ENCODE measurements at regions not wholly inside any gene's neighbourhood (a gene's known extent, or its start where the extent isn't known, plus 50 kb on each side); places are given as distances from the start of the nearest gene placed in this dataset.

DNA sequence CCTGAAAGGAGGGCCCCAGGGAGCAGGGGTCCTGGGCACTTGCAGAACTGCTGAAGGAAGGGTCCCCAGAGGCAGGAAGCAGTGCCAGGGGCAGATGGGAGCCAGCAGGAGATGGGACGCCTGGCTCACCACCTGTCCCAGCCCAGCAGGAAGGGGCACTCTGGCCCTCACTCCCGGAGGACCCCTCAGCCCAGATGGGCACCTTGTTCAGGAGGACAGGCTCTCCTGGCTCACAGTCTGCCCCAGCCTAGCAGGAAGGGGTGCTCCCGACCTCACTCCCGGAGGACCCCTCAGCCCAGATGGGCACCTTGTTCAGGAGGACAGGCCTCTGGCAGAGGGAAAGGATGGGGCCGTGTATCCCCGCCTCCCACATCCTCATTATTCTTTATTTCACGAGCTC is 331.4 kb upstream of the SHH start (continued):
- TF ChIP-seq, protein P1, sequence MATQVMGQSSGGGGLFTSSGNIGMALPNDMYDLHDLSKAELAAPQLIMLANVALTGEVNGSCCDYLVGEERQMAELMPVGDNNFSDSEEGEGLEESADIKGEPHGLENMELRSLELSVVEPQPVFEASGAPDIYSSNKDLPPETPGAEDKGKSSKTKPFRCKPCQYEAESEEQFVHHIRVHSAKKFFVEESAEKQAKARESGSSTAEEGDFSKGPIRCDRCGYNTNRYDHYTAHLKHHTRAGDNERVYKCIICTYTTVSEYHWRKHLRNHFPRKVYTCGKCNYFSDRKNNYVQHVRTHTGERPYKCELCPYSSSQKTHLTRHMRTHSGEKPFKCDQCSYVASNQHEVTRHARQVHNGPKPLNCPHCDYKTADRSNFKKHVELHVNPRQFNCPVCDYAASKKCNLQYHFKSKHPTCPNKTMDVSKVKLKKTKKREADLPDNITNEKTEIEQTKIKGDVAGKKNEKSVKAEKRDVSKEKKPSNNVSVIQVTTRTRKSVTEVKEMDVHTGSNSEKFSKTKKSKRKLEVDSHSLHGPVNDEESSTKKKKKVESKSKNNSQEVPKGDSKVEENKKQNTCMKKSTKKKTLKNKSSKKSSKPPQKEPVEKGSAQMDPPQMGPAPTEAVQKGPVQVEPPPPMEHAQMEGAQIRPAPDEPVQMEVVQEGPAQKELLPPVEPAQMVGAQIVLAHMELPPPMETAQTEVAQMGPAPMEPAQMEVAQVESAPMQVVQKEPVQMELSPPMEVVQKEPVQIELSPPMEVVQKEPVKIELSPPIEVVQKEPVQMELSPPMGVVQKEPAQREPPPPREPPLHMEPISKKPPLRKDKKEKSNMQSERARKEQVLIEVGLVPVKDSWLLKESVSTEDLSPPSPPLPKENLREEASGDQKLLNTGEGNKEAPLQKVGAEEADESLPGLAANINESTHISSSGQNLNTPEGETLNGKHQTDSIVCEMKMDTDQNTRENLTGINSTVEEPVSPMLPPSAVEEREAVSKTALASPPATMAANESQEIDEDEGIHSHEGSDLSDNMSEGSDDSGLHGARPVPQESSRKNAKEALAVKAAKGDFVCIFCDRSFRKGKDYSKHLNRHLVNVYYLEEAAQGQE (IDR thresholded peaks at IDR 0.05; ENCODE audit: unreplicated experiment): no peak
- TF ChIP-seq, protein P2, sequence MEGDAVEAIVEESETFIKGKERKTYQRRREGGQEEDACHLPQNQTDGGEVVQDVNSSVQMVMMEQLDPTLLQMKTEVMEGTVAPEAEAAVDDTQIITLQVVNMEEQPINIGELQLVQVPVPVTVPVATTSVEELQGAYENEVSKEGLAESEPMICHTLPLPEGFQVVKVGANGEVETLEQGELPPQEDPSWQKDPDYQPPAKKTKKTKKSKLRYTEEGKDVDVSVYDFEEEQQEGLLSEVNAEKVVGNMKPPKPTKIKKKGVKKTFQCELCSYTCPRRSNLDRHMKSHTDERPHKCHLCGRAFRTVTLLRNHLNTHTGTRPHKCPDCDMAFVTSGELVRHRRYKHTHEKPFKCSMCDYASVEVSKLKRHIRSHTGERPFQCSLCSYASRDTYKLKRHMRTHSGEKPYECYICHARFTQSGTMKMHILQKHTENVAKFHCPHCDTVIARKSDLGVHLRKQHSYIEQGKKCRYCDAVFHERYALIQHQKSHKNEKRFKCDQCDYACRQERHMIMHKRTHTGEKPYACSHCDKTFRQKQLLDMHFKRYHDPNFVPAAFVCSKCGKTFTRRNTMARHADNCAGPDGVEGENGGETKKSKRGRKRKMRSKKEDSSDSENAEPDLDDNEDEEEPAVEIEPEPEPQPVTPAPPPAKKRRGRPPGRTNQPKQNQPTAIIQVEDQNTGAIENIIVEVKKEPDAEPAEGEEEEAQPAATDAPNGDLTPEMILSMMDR (conservative IDR thresholded peaks at IDR 0.05; ENCODE audit: low read depth in 2 of 2): no peak
- TF ChIP-seq NANOG (IDR thresholded peaks at IDR 0.05; ENCODE audit: borderline replicate concordance) (no peak), CREB1 (CRISPR knock-in tag; IDR thresholded peaks at IDR 0.05; ENCODE audit: low read depth) (no peak), ZNF331 (CRISPR knock-in tag; IDR thresholded peaks at IDR 0.05; ENCODE audit: low read depth) (no peak), STAT1 (IDR thresholded peaks at IDR 0.05; ENCODE audit: unreplicated experiment) (no peak)

DNA sequence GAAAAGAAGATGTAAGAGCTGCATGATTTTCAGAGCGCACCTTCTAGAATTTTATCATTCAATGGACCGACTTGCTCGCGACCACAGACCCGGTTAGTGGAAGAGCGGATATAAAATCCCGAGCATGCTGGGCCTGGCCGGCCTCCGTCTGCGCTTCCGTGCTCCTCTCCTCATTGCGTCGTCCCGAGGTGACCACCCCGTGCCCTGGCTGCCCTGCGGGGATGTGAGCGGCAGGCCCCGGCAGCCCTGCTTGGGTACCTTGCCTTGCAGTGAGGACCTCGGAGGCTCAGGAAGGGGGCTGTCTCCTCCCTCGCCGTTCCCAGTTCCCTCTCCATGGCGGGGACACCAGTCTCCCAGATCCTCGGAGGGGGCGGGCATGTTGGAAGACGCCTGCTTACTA is 330.9 kb upstream of the SHH start:
- ATAC-seq (no peak), DNase-seq (ENCODE audit: low spot score) (no peak)
- Histone ChIP-seq H2AFZ (no peak overlapping the region), H3K79me2 (replicated peaks; ENCODE audit: insufficient read depth) (no peaks in the 10 kb centered on the region), H3K27ac (ENCODE audit: low read depth) (no peak overlapping the region), H3K36me3 (ENCODE audit: insufficient read depth) (no peaks in the 10 kb centered on the region), H4K20me1 (replicated peaks; ENCODE audit: insufficient read depth) (no peaks in the 10 kb centered on the region), H3K4me2 (no peak overlapping the region), H3K9me2 (ENCODE audit: insufficient read depth) (no peaks in the 10 kb centered on the region), H3K4me1 (ENCODE audit: insufficient read depth) (no peaks in the 10 kb centered on the region), H3K27me3 (ENCODE audit: insufficient read depth) (no peaks in the 10 kb centered on the region), H3F3A (replicated peaks; ENCODE audit: low read depth) (no peaks in the 10 kb centered on the region), H3K4me3 (no peak overlapping the region)
- Mint-ChIP-seq H3K27me3 (ENCODE audit: insufficient read depth, low read depth, poor library complexity) (no peaks in the 10 kb centered on the region), H3K9me3 (no peaks in the 10 kb centered on the region; the same call in 2 of the 3 replicates), H3K27ac (no peak overlapping the region), H3K4me3 (no peak overlapping the region), H3K36me3 (ENCODE audit: low read depth) (no peaks in the 10 kb centered on the region), H3K4me1 (peaks cover 2% of the 10 kb centered on the region; the same call in 2 of the 3 replicates)
- TF ChIP-seq EZH2 (IDR thresholded peaks at IDR 0.05; ENCODE audit: low read depth, unreplicated experiment): no peak
- no peak for TF ChIP-seq ZNF331 (CRISPR knock-in tag; IDR thresholded peaks at IDR 0.05; ENCODE audit: low read depth)
- TF ChIP-seq, protein P3, sequence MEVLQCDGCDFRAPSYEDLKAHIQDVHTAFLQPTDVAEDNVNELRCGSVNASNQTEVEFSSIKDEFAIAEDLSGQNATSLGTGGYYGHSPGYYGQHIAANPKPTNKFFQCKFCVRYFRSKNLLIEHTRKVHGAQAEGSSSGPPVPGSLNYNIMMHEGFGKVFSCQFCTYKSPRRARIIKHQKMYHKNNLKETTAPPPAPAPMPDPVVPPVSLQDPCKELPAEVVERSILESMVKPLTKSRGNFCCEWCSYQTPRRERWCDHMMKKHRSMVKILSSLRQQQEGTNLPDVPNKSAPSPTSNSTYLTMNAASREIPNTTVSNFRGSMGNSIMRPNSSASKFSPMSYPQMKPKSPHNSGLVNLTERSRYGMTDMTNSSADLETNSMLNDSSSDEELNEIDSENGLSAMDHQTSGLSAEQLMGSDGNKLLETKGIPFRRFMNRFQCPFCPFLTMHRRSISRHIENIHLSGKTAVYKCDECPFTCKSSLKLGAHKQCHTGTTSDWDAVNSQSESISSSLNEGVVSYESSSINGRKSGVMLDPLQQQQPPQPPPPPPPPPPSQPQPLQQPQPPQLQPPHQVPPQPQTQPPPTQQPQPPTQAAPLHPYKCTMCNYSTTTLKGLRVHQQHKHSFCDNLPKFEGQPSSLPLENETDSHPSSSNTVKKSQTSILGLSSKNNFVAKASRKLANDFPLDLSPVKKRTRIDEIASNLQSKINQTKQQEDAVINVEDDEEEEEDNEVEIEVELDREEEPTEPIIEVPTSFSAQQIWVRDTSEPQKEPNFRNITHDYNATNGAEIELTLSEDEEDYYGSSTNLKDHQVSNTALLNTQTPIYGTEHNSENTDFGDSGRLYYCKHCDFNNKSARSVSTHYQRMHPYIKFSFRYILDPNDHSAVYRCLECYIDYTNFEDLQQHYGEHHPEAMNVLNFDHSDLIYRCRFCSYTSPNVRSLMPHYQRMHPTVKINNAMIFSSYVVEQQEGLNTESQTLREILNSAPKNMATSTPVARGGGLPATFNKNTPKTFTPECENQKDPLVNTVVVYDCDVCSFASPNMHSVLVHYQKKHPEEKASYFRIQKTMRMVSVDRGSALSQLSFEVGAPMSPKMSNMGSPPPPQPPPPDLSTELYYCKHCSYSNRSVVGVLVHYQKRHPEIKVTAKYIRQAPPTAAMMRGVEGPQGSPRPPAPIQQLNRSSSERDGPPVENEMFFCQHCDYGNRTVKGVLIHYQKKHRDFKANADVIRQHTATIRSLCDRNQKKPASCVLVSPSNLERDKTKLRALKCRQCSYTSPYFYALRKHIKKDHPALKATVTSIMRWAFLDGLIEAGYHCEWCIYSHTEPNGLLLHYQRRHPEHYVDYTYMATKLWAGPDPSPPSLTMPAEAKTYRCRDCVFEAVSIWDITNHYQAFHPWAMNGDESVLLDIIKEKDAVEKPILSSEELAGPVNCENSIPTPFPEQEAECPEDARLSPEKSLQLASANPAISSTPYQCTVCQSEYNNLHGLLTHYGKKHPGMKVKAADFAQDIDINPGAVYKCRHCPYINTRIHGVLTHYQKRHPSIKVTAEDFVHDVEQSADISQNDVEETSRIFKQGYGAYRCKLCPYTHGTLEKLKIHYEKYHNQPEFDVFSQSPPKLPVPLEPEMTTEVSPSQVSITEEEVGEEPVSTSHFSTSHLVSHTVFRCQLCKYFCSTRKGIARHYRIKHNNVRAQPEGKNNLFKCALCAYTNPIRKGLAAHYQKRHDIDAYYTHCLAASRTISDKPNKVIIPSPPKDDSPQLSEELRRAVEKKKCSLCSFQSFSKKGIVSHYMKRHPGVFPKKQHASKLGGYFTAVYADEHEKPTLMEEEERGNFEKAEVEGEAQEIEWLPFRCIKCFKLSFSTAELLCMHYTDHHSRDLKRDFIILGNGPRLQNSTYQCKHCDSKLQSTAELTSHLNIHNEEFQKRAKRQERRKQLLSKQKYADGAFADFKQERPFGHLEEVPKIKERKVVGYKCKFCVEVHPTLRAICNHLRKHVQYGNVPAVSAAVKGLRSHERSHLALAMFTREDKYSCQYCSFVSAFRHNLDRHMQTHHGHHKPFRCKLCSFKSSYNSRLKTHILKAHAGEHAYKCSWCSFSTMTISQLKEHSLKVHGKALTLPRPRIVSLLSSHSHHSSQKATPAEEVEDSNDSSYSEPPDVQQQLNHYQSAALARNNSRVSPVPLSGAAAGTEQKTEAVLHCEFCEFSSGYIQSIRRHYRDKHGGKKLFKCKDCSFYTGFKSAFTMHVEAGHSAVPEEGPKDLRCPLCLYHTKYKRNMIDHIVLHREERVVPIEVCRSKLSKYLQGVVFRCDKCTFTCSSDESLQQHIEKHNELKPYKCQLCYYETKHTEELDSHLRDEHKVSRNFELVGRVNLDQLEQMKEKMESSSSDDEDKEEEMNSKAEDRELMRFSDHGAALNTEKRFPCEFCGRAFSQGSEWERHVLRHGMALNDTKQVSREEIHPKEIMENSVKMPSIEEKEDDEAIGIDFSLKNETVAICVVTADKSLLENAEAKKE (CRISPR knock-in tag; IDR thresholded peaks at IDR 0.05): no peak
- TF ChIP-seq, protein P4, sequence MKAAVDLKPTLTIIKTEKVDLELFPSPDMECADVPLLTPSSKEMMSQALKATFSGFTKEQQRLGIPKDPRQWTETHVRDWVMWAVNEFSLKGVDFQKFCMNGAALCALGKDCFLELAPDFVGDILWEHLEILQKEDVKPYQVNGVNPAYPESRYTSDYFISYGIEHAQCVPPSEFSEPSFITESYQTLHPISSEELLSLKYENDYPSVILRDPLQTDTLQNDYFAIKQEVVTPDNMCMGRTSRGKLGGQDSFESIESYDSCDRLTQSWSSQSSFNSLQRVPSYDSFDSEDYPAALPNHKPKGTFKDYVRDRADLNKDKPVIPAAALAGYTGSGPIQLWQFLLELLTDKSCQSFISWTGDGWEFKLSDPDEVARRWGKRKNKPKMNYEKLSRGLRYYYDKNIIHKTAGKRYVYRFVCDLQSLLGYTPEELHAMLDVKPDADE (IDR thresholded peaks at IDR 0.05): no peak
- no peak for TF ChIP-seq NANOG (IDR thresholded peaks at IDR 0.05; ENCODE audit: borderline replicate concordance)

All from GM23338 (cell line).